ENCODE measurements at regions not wholly inside any gene's neighbourhood (a gene's known extent, or its start where the extent isn't known, plus 50 kb on each side); places are given as distances from the start of the nearest gene placed in this dataset.
A peak's percentile ranks its signal among the peaks of the same experiment; 100 is the strongest.

- Mint-ChIP-seq H3K4me1 (peaks cover 11% of the 10 kb centered on the region), H3K36me3 (ENCODE audit: low read depth) (no peaks in the 10 kb centered on the region), H3K27ac (no peak overlapping the region), H3K4me3 (no peak overlapping the region), H3K27me3 (ENCODE audit: low read depth) (no peaks in the 10 kb centered on the region), H3K9me3 (no peaks in the 10 kb centered on the region)
- TF ChIP-seq, protein P1, sequence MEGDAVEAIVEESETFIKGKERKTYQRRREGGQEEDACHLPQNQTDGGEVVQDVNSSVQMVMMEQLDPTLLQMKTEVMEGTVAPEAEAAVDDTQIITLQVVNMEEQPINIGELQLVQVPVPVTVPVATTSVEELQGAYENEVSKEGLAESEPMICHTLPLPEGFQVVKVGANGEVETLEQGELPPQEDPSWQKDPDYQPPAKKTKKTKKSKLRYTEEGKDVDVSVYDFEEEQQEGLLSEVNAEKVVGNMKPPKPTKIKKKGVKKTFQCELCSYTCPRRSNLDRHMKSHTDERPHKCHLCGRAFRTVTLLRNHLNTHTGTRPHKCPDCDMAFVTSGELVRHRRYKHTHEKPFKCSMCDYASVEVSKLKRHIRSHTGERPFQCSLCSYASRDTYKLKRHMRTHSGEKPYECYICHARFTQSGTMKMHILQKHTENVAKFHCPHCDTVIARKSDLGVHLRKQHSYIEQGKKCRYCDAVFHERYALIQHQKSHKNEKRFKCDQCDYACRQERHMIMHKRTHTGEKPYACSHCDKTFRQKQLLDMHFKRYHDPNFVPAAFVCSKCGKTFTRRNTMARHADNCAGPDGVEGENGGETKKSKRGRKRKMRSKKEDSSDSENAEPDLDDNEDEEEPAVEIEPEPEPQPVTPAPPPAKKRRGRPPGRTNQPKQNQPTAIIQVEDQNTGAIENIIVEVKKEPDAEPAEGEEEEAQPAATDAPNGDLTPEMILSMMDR (IDR thresholded peaks at IDR 0.05; ENCODE audit: unreplicated experiment in 3 of 3), result no peak
Observed at GRCh38 chr2:155633060-155633839, 699.3 kb downstream of the NR4A2 start.

DNA sequence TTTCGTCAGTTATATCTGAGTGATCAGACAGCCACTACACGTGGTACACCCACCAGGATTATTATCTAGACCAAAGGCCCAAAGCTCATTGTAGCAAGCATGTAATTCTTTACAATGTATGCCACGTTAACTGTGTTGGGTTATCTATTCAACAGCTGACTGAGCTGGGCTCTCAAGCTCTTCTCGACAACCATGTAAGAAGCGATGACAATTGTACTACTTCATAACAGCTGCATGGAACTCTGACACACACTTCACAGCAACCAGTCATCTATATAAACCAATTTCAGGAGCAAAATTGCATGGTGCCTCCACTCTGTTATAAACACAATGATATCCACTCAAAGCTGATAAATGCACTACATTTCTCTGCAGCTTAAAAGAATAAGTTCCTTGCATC, 701.8 kb downstream of the NR4A2 start:
- H3K4me1 Mint-ChIP-seq, result peaks cover 11% of the 10 kb centered on the region
- peak overlapping the region in 2 of 3 experiments; percentile 0 to 6 for H3K27ac Mint-ChIP-seq
- H3K36me3 Mint-ChIP-seq (ENCODE audit: low read depth), result no peaks in the 10 kb centered on the region
- no peak overlapping the region for H3K4me3 Mint-ChIP-seq
- H3K9me3 Mint-ChIP-seq, result no peaks in the 10 kb centered on the region
- H3K27me3 Mint-ChIP-seq (ENCODE audit: low read depth), result no peaks in the 10 kb centered on the region
- TF ChIP-seq, protein P1 (IDR thresholded peaks at IDR 0.05; ENCODE audit: unreplicated experiment in 3 of 3), result no peak

- TF ChIP-seq, protein P1 (IDR thresholded peaks at IDR 0.05; ENCODE audit: unreplicated experiment in 3 of 3), result no peak
- H3K27ac Mint-ChIP-seq, result no peak overlapping the region
- H3K27me3 Mint-ChIP-seq (ENCODE audit: low read depth), result no peaks in the 10 kb centered on the region
- no peak overlapping the region for H3K4me3 Mint-ChIP-seq
- no peaks in the 10 kb centered on the region for H3K9me3 Mint-ChIP-seq
- no peaks in the 10 kb centered on the region for H3K4me1 Mint-ChIP-seq
- no peaks in the 10 kb centered on the region for H3K36me3 Mint-ChIP-seq (ENCODE audit: low read depth)
Observed at GRCh38 chr2:155622443-155622842, 710.1 kb downstream of the NR4A2 start.

- H3K9me3 Mint-ChIP-seq, result peaks cover 3% of the 10 kb centered on the region
- no peak overlapping the region for H3K27ac Mint-ChIP-seq
- H3K4me3 Mint-ChIP-seq, result no peak overlapping the region
- no peaks in the 10 kb centered on the region for H3K27me3 Mint-ChIP-seq (ENCODE audit: low read depth)
- no peaks in the 10 kb centered on the region for H3K36me3 Mint-ChIP-seq (ENCODE audit: low read depth)
- H3K4me1 Mint-ChIP-seq, result no peaks in the 10 kb centered on the region
- TF ChIP-seq, protein P1 (IDR thresholded peaks at IDR 0.05; ENCODE audit: unreplicated experiment in 3 of 3), result no peak
Observed at GRCh38 chr2:155600914-155601760, 731.4 kb downstream of the NR4A2 start.

DNA sequence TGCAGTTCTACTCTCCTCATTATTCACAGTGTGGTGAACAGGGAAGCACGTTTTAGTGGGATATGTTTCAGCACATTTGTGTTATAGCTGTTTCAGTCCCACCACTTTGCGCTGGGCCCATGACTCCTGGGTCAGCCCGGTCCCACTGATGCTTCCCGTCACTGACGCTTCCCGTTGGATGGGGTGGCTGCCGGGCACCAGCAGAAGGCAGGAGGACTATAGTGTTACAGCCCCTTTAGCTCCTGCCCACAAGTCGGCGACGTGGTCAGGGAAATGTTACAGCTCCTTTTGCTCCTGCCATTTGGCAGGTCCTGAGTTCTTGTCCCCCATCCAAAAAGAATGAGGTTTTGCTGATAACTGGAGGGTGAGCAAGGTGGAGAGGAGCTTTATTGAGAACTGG, 732.2 kb downstream of the NR4A2 start:
- no peak overlapping the region for H3K4me3 Mint-ChIP-seq
- H3K9me3 Mint-ChIP-seq, result peaks cover 3% of the 10 kb centered on the region
- no peaks in the 10 kb centered on the region for H3K36me3 Mint-ChIP-seq (ENCODE audit: low read depth)
- no peaks in the 10 kb centered on the region for H3K4me1 Mint-ChIP-seq
- H3K27me3 Mint-ChIP-seq (ENCODE audit: low read depth), result no peaks in the 10 kb centered on the region
- TF ChIP-seq, protein P1 (IDR thresholded peaks at IDR 0.05; ENCODE audit: unreplicated experiment in 3 of 3), result no peak
- no peak overlapping the region for H3K27ac Mint-ChIP-seq
